Breast epithelium (tissue), 4 donors: ENCODE measurements at regions not wholly inside any gene's neighbourhood (a gene's known extent, or its start where the extent isn't known, plus 50 kb on each side); places are given as distances from the start of the nearest gene placed in this dataset.

Source experiments
- DNase-seq, 2 donors: peaks; one replicate each; pipeline ENCODE4 v3.0.0-alpha.2; 2019; ENCODE audit warnings: low spot score in 2 of 2
- H3K27ac ChIP-seq, 2 donors: fragments of 200-600 bp; sonication (generic) in 1 of 2; one replicate each; pipeline ENCODE4 v1.5.1; 2016 to 2019; ENCODE audit warnings: mild to moderate bottlenecking in 1 of 2
- H3K27me3 ChIP-seq, 2 donors: fragments of 200-600 bp; sonication (generic) in 1 of 2; one replicate each; pipeline versions ENCODE4 v1.5.1 to v1.6.0; 2017 to 2019; ENCODE audit warnings: control low read depth in 1 of 2, mild to moderate bottlenecking in 1 of 2
- H3K36me3 ChIP-seq: fragments of 200-600 bp; one replicate; pipeline ENCODE4 v1.5.1; 2019
- H3K4me1 ChIP-seq, 2 donors: fragments of 200-600 bp; sonication (generic); one replicate each; pipeline ENCODE4 v1.5.1; 2016 to 2019; ENCODE audit warnings: control low read depth in 1 of 2
- H3K4me3 ChIP-seq, 3 donors: fragments of 200-600 bp; sonication (generic); 1 replicate in 2 of 3; 2 replicates in 1 of 3; pipeline ENCODE4 v1.5.1; 2016 to 2019; ENCODE audit warnings: mild to moderate bottlenecking in 3 of 3, moderate library complexity in 2 of 3
- H3K9me3 ChIP-seq, 2 donors: fragments of 200-600 bp; sonication (generic) in 1 of 2; one replicate each; pipeline ENCODE4 v1.5.1; 2016 to 2019; ENCODE audit warnings: control low read depth in 1 of 2
- CTCF ChIP-seq, 3 donors: fragments of 450-650 bp; IDR thresholded peaks; one replicate each; pipeline ENCODE4 v1.5.1; 2016 to 2017; ENCODE audit warnings: antibody characterized with exemption in 3 of 3, mild to moderate bottlenecking in 3 of 3, moderate library complexity in 3 of 3
- POLR2A ChIP-seq: fragments of 450-650 bp; IDR thresholded peaks from one replicate; pipeline ENCODE4 v1.6.1; 2016; ENCODE audit warnings: antibody characterized with exemption, mild to moderate bottlenecking, moderate library complexity
- POLR2AphosphoS5 ChIP-seq, 3 donors: sonication (generic); formaldehyde crosslinking; IDR thresholded peaks; one replicate each; pipeline ENCODE4 v1.6.1; 2017; ENCODE audit warnings: antibody characterized with exemption in 3 of 3
- intact Hi-C: fragments of 100-400 bp; cut with DNase I; formaldehyde crosslinking; loops from one replicate; pipeline ENCODE4 v1.15.1; 2023; ENCODE audit warnings: low total_unique reads

DNA sequence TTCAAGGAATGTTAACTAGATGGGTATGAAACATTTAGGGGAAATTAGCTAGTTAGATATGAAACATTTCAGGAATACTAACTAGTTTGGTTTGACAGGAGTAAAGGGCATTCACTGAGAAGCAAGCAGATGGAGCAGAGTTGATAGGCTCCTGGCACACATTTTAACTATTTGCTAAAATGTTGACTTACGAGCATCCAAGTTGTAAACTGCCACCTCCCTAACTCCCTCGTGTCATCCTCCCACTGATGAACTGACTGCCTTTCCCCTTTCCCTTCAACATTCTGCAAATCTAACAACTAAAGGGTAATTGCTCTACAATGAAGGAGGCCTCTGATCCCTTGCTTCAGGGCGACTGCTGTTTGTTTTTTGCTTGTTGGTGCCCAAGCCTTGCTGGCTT lies 580.4 kb upstream of the FAM98A start:
- intact Hi-C loops: no loop called here
- H3K9me3 ChIP-seq: no peaks in the 10 kb centered on the region
- TF ChIP-seq POLR2AphosphoS5 (IDR thresholded peaks at IDR 0.05): no peak
- no peak for TF ChIP-seq CTCF (IDR thresholded peaks at IDR 0.05)
- TF ChIP-seq POLR2A: no peak
- H3K4me3 ChIP-seq: no peak overlapping the region
- no peak overlapping the region for H3K27ac ChIP-seq
- H3K36me3 ChIP-seq: no peaks in the 10 kb centered on the region
- no peak for DNase-seq
- no peaks in the 10 kb centered on the region for H3K27me3 ChIP-seq
- no peaks in the 10 kb centered on the region for H3K4me1 ChIP-seq

- H3K27ac ChIP-seq: no peak overlapping the region
- no peaks in the 10 kb centered on the region for H3K4me1 ChIP-seq
- TF ChIP-seq POLR2AphosphoS5 (IDR thresholded peaks at IDR 0.05): no peak
- no peak for TF ChIP-seq POLR2A
- TF ChIP-seq CTCF (IDR thresholded peaks at IDR 0.05): no peak
- intact Hi-C loops: no loop called here
- no peak for DNase-seq
- no peaks in the 10 kb centered on the region for H3K9me3 ChIP-seq
- H3K36me3 ChIP-seq: no peaks in the 10 kb centered on the region
- no peaks in the 10 kb centered on the region for H3K27me3 ChIP-seq
- H3K4me3 ChIP-seq: no peak overlapping the region
These were observed 579.4 kb upstream of the FAM98A start for GRCh38 chr2:34178482-34178881.

DNA sequence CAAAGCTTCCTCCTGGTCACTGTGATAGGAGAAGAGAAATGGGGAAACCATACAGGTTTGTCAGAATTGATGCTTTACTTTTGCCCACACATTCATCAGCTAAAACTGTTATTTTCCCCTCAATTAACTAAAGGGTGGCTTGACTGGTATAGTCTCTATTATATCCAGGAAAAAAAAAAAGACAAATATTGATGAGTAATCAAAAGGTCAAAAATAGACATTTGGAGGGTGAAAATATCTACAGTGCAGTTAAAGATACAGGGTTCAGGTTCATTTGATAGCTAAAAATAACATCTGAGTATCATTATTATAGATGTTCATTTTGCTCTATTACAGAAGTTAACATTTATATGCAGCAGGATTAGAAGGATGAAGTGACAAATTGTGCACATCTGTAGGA lies 577.6 kb upstream of the FAM98A start:
- intact Hi-C loops: no loop called here
- no peaks in the 10 kb centered on the region for H3K4me1 ChIP-seq
- no peaks in the 10 kb centered on the region for H3K27me3 ChIP-seq

DNA sequence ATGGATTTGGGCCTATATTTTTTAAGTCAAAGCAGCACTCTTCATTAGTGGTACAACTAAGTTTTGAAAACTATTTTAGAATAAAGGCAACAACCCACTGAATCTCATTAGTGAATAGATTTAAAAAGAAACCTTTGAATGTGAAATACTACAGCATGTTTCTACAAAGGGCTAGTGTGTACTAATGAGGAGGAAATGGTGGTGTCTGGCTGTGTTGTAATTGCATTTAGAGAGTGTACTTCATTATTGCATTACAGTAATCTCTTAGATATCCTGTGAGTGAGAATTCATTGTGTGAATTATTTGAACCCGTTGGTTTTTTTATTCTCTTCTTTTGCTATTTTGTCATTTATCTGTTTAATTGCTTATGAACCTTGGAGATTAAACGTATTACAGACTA lies 575.4 kb upstream of the FAM98A start:
- intact Hi-C loops: no loop called here
- H3K4me3 ChIP-seq: no peak overlapping the region
- no peaks in the 10 kb centered on the region for H3K36me3 ChIP-seq
- no peak for TF ChIP-seq CTCF (IDR thresholded peaks at IDR 0.05)
- TF ChIP-seq POLR2AphosphoS5 (IDR thresholded peaks at IDR 0.05): no peak
- TF ChIP-seq POLR2A: no peak
- DNase-seq: no peak
- no peaks in the 10 kb centered on the region for H3K9me3 ChIP-seq
- no peak overlapping the region for H3K27ac ChIP-seq
- H3K4me1 ChIP-seq: no peaks in the 10 kb centered on the region
- H3K27me3 ChIP-seq: no peaks in the 10 kb centered on the region

More for the DNA sequence above, 577.6 kb upstream of the FAM98A start:
- Histone ChIP-seq H3K36me3 (no peaks in the 10 kb centered on the region), H3K4me3 (no peak overlapping the region), H3K27ac (no peak overlapping the region), H3K9me3 (no peaks in the 10 kb centered on the region)
- DNase-seq: no peak
- TF ChIP-seq POLR2AphosphoS5 (IDR thresholded peaks at IDR 0.05): no peak
- TF ChIP-seq CTCF (IDR thresholded peaks at IDR 0.05): no peak
- TF ChIP-seq POLR2A: no peak

GRCh38 chr2:34162231-34162630 lies 563.1 kb upstream of the FAM98A start:
- intact Hi-C loops: no loop called here
- TF ChIP-seq POLR2AphosphoS5 (IDR thresholded peaks at IDR 0.05): no peak
- TF ChIP-seq CTCF (IDR thresholded peaks at IDR 0.05): no peak
- no peak for TF ChIP-seq POLR2A
- Histone ChIP-seq H3K9me3 (no peaks in the 10 kb centered on the region), H3K4me1 (no peaks in the 10 kb centered on the region), H3K36me3 (no peaks in the 10 kb centered on the region), H3K4me3 (no peak overlapping the region), H3K27ac (no peak overlapping the region), H3K27me3 (no peaks in the 10 kb centered on the region)
- no peak for DNase-seq
